HCT116 (cell line): ENCODE measurements at regions not wholly inside any gene's neighbourhood (a gene's known extent, or its start where the extent isn't known, plus 50 kb on each side); places are given as distances from the start of the nearest gene placed in this dataset.
"Not testable (repeated sequence)": the region's sequence is repeated elsewhere in the genome, so short reads cannot be mapped to it uniquely, and the experiment has no call there.

Source experiments
- CTCF ChIP-seq, 3 experiments: fragments of 200-600 bp in 1 of 3; sonication (generic) in 1 of 3; IDR thresholded peaks in 2 of 3; conservative IDR thresholded peaks in 1 of 3; 2 replicates each; pipeline ENCODE4 v1.5.1; 2012 to 2017; ENCODE audit warnings: low read depth in 2 of 3, low read length in 2 of 3, antibody characterized with exemption in 1 of 3, borderline replicate concordance in 1 of 3, control low read depth in 1 of 3, mild to moderate bottlenecking in 1 of 3, mixed read lengths in 1 of 3, mixed run types in 1 of 3, moderate library complexity in 1 of 3; ENCODE audit not compliant: insufficient read depth in 1 of 3
- EGR1 ChIP-seq: IDR thresholded peaks from 2 replicates; pipeline ENCODE4 v1.6.1; 2012; ENCODE audit warnings: low read depth
- EZH2 ChIP-seq: fragments of 200-600 bp; sonication (generic); IDR thresholded peaks from 2 replicates; pipeline ENCODE4 v1.6.1; 2017; ENCODE audit warnings: antibody characterized with exemption, mixed run types
- FOSL1 ChIP-seq: IDR thresholded peaks from 2 replicates; pipeline ENCODE4 v1.6.1; 2012; ENCODE audit warnings: low read depth
- POLR2A ChIP-seq: IDR thresholded peaks from 2 replicates; pipeline ENCODE4 v1.7.0; 2011; ENCODE audit warnings: borderline replicate concordance; ENCODE audit not compliant: insufficient read depth, insufficient read length; ENCODE audit errors: extremely low read depth
- RAD21 ChIP-seq: IDR thresholded peaks from 2 replicates; pipeline ENCODE4 v1.6.1; 2012; ENCODE audit warnings: low read depth, mild to moderate bottlenecking
- REST ChIP-seq: IDR thresholded peaks from 2 replicates; pipeline ENCODE4 v1.6.1; 2012; ENCODE audit warnings: low read depth
- SP1 ChIP-seq: IDR thresholded peaks from 2 replicates; pipeline ENCODE4 v1.6.1; 2012; ENCODE audit warnings: low read depth
- ZNF274 ChIP-seq: fragments of 200-500 bp; sonication (Bioruptor generic); IDR thresholded peaks from 2 replicates; pipeline ENCODE4 v1.6.1; 2014; ENCODE audit warnings: mild to moderate bottlenecking, low read depth, low read length, inconsistent platforms

GRCh38 chr15:101977281-101977680 is 165.3 kb downstream of the OR4F15 start:
- TF ChIP-seq EZH2; POLR2A; ZNF274; FOSL1; RAD21; CTCF (IDR thresholded peaks at IDR 0.05 in 2 of 3, conservative IDR thresholded peaks at IDR 0.05 in 1 of 3; ENCODE audit: borderline replicate concordance in 1 of 3, insufficient read depth in 1 of 3, low read depth in 2 of 3, low read length in 2 of 3); REST; SP1; EGR1: not testable (repeated sequence)
